Adrenal gland (tissue), 5 donors: ENCODE measurements at regions not wholly inside any gene's neighbourhood (a gene's known extent, or its start where the extent isn't known, plus 50 kb on each side); places are given as distances from the start of the nearest gene placed in this dataset.

Experiments used
- POLR2A ChIP-seq, 2 donors: fragments of 450-650 bp; IDR thresholded peaks; one replicate each; pipeline ENCODE4 v1.6.1; 2017; ENCODE audit warnings: antibody characterized with exemption in 2 of 2, mild to moderate bottlenecking in 2 of 2, moderate library complexity in 1 of 2
- TF ChIP-seq, protein P1 (sequence below), 6 experiments: fragments of 450-650 bp in 4 of 6; fragments of 200-600 bp in 2 of 6; sonication (generic) in 1 of 6; IDR thresholded peaks; 1 replicate in 5 of 6; 2 replicates in 1 of 6; pipeline versions ENCODE4 v1.5.1 to v1.8.0; 2016 to 2021; ENCODE audit warnings: antibody characterized with exemption in 6 of 6, mild to moderate bottlenecking in 2 of 6, moderate library complexity in 1 of 6
- donor health status: DM: no; HTN: no; CAD: no.

DNA sequence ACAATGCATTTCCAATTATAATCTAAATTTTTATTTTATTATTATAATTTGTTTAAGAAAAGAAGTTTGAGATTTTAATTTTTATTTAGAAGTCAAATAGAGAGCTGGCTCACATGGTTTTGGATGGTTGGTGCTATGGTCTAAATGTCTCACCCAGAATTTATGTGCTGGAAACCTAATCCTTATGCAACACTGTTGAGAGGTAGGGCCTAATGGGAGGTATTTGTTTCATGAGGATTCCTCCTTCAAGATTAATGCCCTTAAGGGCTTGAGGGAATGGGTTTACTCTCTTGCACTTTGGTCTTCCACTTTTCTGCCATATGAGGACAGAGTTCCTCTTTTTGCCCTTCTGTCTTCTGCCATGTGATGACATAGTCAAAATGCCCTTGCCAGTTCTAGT is 960.5 kb upstream of the IGFBP7 start:
- TF ChIP-seq, protein P1, sequence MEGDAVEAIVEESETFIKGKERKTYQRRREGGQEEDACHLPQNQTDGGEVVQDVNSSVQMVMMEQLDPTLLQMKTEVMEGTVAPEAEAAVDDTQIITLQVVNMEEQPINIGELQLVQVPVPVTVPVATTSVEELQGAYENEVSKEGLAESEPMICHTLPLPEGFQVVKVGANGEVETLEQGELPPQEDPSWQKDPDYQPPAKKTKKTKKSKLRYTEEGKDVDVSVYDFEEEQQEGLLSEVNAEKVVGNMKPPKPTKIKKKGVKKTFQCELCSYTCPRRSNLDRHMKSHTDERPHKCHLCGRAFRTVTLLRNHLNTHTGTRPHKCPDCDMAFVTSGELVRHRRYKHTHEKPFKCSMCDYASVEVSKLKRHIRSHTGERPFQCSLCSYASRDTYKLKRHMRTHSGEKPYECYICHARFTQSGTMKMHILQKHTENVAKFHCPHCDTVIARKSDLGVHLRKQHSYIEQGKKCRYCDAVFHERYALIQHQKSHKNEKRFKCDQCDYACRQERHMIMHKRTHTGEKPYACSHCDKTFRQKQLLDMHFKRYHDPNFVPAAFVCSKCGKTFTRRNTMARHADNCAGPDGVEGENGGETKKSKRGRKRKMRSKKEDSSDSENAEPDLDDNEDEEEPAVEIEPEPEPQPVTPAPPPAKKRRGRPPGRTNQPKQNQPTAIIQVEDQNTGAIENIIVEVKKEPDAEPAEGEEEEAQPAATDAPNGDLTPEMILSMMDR (IDR thresholded peaks at IDR 0.05) = no peak
- no peak for TF ChIP-seq POLR2A (IDR thresholded peaks at IDR 0.05)
